HL-60 (cell line): ENCODE measurements at regions not wholly inside any gene's neighbourhood (a gene's known extent, or its start where the extent isn't known, plus 50 kb on each side); places are given as distances from the start of the nearest gene placed in this dataset.
"Not testable (repeated sequence)": the region's sequence is repeated elsewhere in the genome, so short reads cannot be mapped to it uniquely, and the experiment has no call there.

Source experiments
- DNase-seq, 2 experiments: peaks; one replicate each; pipeline ENCODE4 v3.0.0-alpha.2; 2010 to 2020; ENCODE audit warnings: low read depth in 1 of 2, low spot score in 1 of 2
- H3K27ac ChIP-seq: fragments of 250-450 bp; sonication (Bioruptor Pico); replicated peaks from 2 replicates; pipeline ENCODE4 v1.5.1; 2020; ENCODE audit warnings: mild to moderate bottlenecking, moderate library complexity
- H3K27me3 ChIP-seq: fragments of 250-450 bp; sonication (Bioruptor Pico); 2 replicates; pipeline ENCODE4 v1.5.1; 2021; ENCODE audit warnings: mild to moderate bottlenecking, moderate library complexity; ENCODE audit not compliant: insufficient read depth, poor library complexity, severe bottlenecking
- H3K4me3 ChIP-seq: replicated peaks from 2 replicates; pipeline ENCODE4 v1.5.1; 2011; ENCODE audit warnings: mild to moderate bottlenecking, control low read depth, low read length; ENCODE audit not compliant: insufficient read depth
- GABPA ChIP-seq: IDR thresholded peaks from 2 replicates; pipeline ENCODE4 v1.6.1; 2012; ENCODE audit warnings: low read depth
- POLR2AphosphoS5 ChIP-seq: IDR thresholded peaks from 2 replicates; pipeline ENCODE4 v1.6.1; 2012; ENCODE audit warnings: low read depth
- SPI1 ChIP-seq: IDR thresholded peaks from 2 replicates; pipeline ENCODE4 v1.6.1; 2012; ENCODE audit warnings: low read depth, mild to moderate bottlenecking, borderline replicate concordance
- TF ChIP-seq, protein P1 (sequence below): IDR thresholded peaks from one replicate; pipeline ENCODE4 v1.5.1; 2011; ENCODE audit warnings: low read length, control low read depth, inconsistent platforms; ENCODE audit not compliant: insufficient read depth
- TF ChIP-seq, protein P2 (sequence below): IDR thresholded peaks from 2 replicates; pipeline ENCODE4 v1.6.1; 2012; ENCODE audit warnings: low read depth; ENCODE audit not compliant: insufficient replicate concordance

DNA sequence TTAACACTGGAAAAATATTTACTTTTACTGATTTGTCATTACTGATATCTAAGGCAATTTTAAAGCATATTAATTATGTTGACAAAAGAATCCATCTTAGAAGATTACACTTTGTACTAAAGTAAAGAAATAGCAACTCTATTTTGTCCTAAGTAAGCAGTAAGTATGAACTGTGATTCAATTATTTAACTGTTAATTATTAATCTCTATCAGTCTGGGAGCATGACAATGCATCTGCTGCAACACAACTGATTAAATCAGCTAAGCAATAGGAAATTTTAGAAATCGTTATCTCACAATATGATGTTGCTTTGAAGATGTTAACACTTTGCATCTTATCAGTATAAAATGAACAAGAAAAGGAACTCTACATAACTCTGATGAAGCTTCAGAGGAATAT, 172.3 kb downstream of the DPY19L2 start:
- H3K4me3 ChIP-seq, result no peak overlapping the region
- TF ChIP-seq POLR2AphosphoS5 (no peak), GABPA (no peak), SPI1 (no peak)
- TF ChIP-seq, protein P1, sequence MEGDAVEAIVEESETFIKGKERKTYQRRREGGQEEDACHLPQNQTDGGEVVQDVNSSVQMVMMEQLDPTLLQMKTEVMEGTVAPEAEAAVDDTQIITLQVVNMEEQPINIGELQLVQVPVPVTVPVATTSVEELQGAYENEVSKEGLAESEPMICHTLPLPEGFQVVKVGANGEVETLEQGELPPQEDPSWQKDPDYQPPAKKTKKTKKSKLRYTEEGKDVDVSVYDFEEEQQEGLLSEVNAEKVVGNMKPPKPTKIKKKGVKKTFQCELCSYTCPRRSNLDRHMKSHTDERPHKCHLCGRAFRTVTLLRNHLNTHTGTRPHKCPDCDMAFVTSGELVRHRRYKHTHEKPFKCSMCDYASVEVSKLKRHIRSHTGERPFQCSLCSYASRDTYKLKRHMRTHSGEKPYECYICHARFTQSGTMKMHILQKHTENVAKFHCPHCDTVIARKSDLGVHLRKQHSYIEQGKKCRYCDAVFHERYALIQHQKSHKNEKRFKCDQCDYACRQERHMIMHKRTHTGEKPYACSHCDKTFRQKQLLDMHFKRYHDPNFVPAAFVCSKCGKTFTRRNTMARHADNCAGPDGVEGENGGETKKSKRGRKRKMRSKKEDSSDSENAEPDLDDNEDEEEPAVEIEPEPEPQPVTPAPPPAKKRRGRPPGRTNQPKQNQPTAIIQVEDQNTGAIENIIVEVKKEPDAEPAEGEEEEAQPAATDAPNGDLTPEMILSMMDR, result no peak
- TF ChIP-seq, protein P2, sequence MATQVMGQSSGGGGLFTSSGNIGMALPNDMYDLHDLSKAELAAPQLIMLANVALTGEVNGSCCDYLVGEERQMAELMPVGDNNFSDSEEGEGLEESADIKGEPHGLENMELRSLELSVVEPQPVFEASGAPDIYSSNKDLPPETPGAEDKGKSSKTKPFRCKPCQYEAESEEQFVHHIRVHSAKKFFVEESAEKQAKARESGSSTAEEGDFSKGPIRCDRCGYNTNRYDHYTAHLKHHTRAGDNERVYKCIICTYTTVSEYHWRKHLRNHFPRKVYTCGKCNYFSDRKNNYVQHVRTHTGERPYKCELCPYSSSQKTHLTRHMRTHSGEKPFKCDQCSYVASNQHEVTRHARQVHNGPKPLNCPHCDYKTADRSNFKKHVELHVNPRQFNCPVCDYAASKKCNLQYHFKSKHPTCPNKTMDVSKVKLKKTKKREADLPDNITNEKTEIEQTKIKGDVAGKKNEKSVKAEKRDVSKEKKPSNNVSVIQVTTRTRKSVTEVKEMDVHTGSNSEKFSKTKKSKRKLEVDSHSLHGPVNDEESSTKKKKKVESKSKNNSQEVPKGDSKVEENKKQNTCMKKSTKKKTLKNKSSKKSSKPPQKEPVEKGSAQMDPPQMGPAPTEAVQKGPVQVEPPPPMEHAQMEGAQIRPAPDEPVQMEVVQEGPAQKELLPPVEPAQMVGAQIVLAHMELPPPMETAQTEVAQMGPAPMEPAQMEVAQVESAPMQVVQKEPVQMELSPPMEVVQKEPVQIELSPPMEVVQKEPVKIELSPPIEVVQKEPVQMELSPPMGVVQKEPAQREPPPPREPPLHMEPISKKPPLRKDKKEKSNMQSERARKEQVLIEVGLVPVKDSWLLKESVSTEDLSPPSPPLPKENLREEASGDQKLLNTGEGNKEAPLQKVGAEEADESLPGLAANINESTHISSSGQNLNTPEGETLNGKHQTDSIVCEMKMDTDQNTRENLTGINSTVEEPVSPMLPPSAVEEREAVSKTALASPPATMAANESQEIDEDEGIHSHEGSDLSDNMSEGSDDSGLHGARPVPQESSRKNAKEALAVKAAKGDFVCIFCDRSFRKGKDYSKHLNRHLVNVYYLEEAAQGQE, result no peak
- H3K27ac ChIP-seq, result no peak overlapping the region
- no peak for DNase-seq
- no peaks in the 10 kb centered on the region for H3K27me3 ChIP-seq

DNA sequence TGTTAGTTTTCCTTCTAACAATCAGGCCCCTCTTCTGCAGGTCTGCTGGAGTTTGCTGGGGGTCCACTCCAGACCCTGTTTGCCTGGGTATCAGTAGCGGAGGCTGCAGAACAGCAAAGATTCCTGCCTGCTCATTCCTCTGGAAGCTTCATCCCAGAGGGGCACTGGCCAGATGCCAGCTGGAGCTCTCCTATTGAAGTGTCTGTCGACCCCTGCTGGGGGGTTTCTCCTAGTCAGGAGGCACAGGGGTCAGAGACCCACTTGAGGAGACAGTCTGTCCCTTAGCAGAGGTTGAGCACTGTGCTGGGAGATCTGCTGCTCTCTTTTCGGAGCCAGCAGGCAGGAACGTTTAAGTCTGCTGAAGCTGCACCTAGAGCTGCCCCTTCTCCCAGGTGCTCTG, 174.9 kb downstream of the DPY19L2 start:
- not testable (repeated sequence) for H3K27ac ChIP-seq, DNase-seq, H3K4me3 ChIP-seq, H3K27me3 ChIP-seq

DNA sequence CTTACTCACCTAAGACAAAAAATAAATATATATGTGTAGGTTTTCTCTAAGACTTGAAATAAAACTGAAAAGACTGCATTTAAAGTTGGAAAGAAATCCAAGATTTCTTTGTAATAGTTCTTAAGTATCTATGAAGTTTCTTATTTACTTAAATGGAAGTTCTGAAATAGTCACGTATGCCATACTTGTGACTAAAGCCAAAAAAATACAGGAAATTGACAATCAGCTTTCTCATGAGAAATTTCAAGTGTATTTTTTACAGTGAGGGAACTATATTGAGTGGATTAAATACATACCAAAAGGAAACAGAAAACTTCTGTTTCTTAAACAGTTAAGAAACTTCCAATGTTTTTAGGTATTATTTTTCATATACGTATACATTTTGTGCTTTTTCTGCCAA, 188.1 kb downstream of the DPY19L2 start:
- H3K4me3 ChIP-seq, result no peak overlapping the region
- no peak overlapping the region for H3K27ac ChIP-seq
- no peak for DNase-seq
- no peaks in the 10 kb centered on the region for H3K27me3 ChIP-seq
- TF ChIP-seq, protein P1, result no peak
- TF ChIP-seq, protein P2, result no peak
- no peak for TF ChIP-seq GABPA
- TF ChIP-seq POLR2AphosphoS5, result no peak
- TF ChIP-seq SPI1, result no peak

DNA sequence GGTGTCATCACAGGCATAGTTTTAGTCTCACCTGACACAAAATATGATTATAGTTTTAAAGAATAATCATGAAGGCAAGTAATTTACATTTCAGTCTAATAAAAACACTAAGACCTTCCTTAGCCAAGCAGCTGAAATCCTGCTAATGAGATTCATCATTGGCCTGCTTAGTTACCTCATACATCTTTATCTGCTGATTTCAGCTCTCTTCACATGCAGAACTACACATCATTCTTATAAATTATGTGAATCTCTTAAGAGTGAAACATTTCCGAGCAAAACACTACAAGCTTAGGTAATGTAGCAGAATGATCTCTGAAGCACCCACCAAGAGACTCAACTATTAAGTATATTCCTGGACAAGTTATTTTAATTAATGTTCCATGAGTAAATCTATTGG, 198.1 kb downstream of the DPY19L2 start:
- Histone ChIP-seq H3K27ac (no peak overlapping the region), H3K27me3 (no peaks in the 10 kb centered on the region), H3K4me3 (no peak overlapping the region)
- DNase-seq, result no peak
- TF ChIP-seq POLR2AphosphoS5 (no peak), SPI1 (no peak), GABPA (no peak)
- TF ChIP-seq, protein P1, result no peak
- TF ChIP-seq, protein P2, result no peak
